ENCODE measurements at regions not wholly inside any gene's neighbourhood (a gene's known extent, or its start where the extent isn't known, plus 50 kb on each side); places are given as distances from the start of the nearest gene placed in this dataset.
A peak's percentile ranks its signal among the peaks of the same experiment; 100 is the strongest.

GRCh38 chr4:173591760-173592159 lies 61.7 kb upstream of the HAND2 start:
- H3K4me2 ChIP-seq (ENCODE audit: insufficient read depth, low read length): no peak overlapping the region
- intact Hi-C loops (cut with micrococcal nuclease) (no loop called here), in situ Hi-C loops (cut with MboI) (no loop called here)
- H3K4me1 ChIP-seq (replicated peaks in 1 of 2; ENCODE audit: control insufficient read depth in 2 of 2, insufficient read depth in 2 of 2, low read length in 2 of 2): peaks cover 0 to under 1% of the 10 kb centered on the region in 2 experiments; a peak in 2 of 5 replicates
- BruUV-seq (replicated peaks): no TSS peak
- FAIRE-seq: no peak
- H3K9ac ChIP-seq (ENCODE audit: insufficient read depth in 1 of 2, low read depth in 2 of 2, low read length in 2 of 2): no peak overlapping the region
- ChIA-PET CTCF (ENCODE audit: low intra/inter-chr PET ratio) (no interaction called here), POLR2A (no interaction called here)
- no peak overlapping the region for H3K4me3 ChIP-seq
- H3K9me3 ChIP-seq (replicated peaks; ENCODE audit: control insufficient read depth, insufficient read depth, low read depth, low read length): no peaks in the 10 kb centered on the region; the same call in 1 of the 2 replicates
- no peaks in the 10 kb centered on the region for H3K27me3 ChIP-seq (ENCODE audit: control insufficient read depth in 2 of 2, insufficient read depth in 2 of 2, low read length in 2 of 2)
- no peaks in the 10 kb centered on the region for H3K36me3 ChIP-seq (ENCODE audit: control insufficient read depth, insufficient read depth, low read length)
- H3K27ac ChIP-seq (ENCODE audit: extremely low read depth, low read depth, low read length): no peak overlapping the region
- peak; percentile 70 for ATAC-seq
- DNase-seq (ENCODE audit: extremely low read depth in 1 of 4, low spot score in 3 of 4): no peak
- H3K9me1 ChIP-seq (ENCODE audit: control insufficient read depth, insufficient read depth, low read length): no peaks in the 10 kb centered on the region
- WGBS (ENCODE audit: insufficient coverage, low coverage, missing lambda C conversion rate): 42% methylated on average over 3 of the region's 3 CpGs
- TF ChIP-seq ELF4 (CRISPR knock-in tag; IDR thresholded peaks at IDR 0.05): no peak
- peak; percentile 28 to 50 (median 31); a peak in 3 of 6 replicates for TF ChIP-seq CTCF (IDR thresholded peaks at IDR 0.05 in 2 of 3, conservative IDR thresholded peaks at IDR 0.05 in 1 of 3; ENCODE audit: insufficient read depth in 2 of 3, low read depth in 1 of 3, low read length in 3 of 3)
- no peaks in the 10 kb centered on the region for H3K79me2 ChIP-seq (ENCODE audit: control insufficient read depth, insufficient read depth, low read length)
- no peaks in the 10 kb centered on the region for H4K20me1 ChIP-seq (replicated peaks; ENCODE audit: control insufficient read depth, insufficient read depth, low read length)
- H2AFZ ChIP-seq (ENCODE audit: low read depth, low read length): peak overlapping the region; percentile 28; the same call in 1 of the 2 replicates

- TF ChIP-seq PTTG1 (tag; IDR thresholded peaks at IDR 0.05; ENCODE audit: low read depth): no peak
- TF ChIP-seq ZNF280A (IDR thresholded peaks at IDR 0.05; ENCODE audit: low read depth, partially characterized antibody): no peak
- no peak for TF ChIP-seq ILF3 (IDR thresholded peaks at IDR 0.05; ENCODE audit: borderline replicate concordance)
- TF ChIP-seq ZNF76 (CRISPR knock-in tag; IDR thresholded peaks at IDR 0.05; ENCODE audit: borderline replicate concordance): no peak
- TF ChIP-seq ZSCAN32 (CRISPR knock-in tag; IDR thresholded peaks at IDR 0.05): no peak
- no peak for TF ChIP-seq MAZ (CRISPR knock-in tag; conservative IDR thresholded peaks at IDR 0.05 in 1 of 2, IDR thresholded peaks at IDR 0.05 in 1 of 2)
- TF ChIP-seq PRMT5 (CRISPR knock-in tag; IDR thresholded peaks at IDR 0.05): no peak
- BruUV-seq (replicated peaks): no TSS peak
- DNase-seq (ENCODE audit: extremely low read depth in 1 of 4, low spot score in 3 of 4) (no peak), ATAC-seq (no peak), FAIRE-seq (no peak)
- no peak overlapping the region for H3K9ac ChIP-seq (ENCODE audit: insufficient read depth in 1 of 2, low read depth in 2 of 2, low read length in 2 of 2)
- H2AFZ ChIP-seq (ENCODE audit: low read depth, low read length): 0 out of 2 replicates have a peak overlapping the region, but pooled peaks have one; percentile 4
- no peaks in the 10 kb centered on the region for H3K9me1 ChIP-seq (ENCODE audit: control insufficient read depth, insufficient read depth, low read length)
- CTCF ChIA-PET (ENCODE audit: low intra/inter-chr PET ratio): no interaction called here
- intact Hi-C loops (cut with micrococcal nuclease): no loop called here
- no peaks in the 10 kb centered on the region; the same call in 1 of the 2 replicates for H3K9me3 ChIP-seq (replicated peaks; ENCODE audit: control insufficient read depth, insufficient read depth, low read depth, low read length)
- no peaks in the 10 kb centered on the region for H4K20me1 ChIP-seq (replicated peaks; ENCODE audit: control insufficient read depth, insufficient read depth, low read length)
- H3K27ac ChIP-seq (ENCODE audit: extremely low read depth, low read depth, low read length): no peak overlapping the region
- no peaks in the 10 kb centered on the region for H3K36me3 ChIP-seq (ENCODE audit: control insufficient read depth, insufficient read depth, low read length)
- H3K4me3 ChIP-seq: no peak overlapping the region
- POLR2A ChIA-PET: no interaction called here
- WGBS (ENCODE audit: insufficient coverage, low coverage, missing lambda C conversion rate): 41% methylated on average over 4 of the region's 4 CpGs
- in situ Hi-C loops (cut with MboI): no loop called here
- H3K79me2 ChIP-seq (ENCODE audit: control insufficient read depth, insufficient read depth, low read length): no peaks in the 10 kb centered on the region
- H3K4me2 ChIP-seq (ENCODE audit: insufficient read depth, low read length): no peak overlapping the region
- no peaks in the 10 kb centered on the region for H3K27me3 ChIP-seq (ENCODE audit: control insufficient read depth in 2 of 2, insufficient read depth in 2 of 2, low read length in 2 of 2)
- peaks cover 0 to 10% of the 10 kb centered on the region in 2 experiments; a peak in 2 of 5 replicates for H3K4me1 ChIP-seq (replicated peaks in 1 of 2; ENCODE audit: control insufficient read depth in 2 of 2, insufficient read depth in 2 of 2, low read length in 2 of 2)
Measured at GRCh38 chr4:173590697-173591096, 60.7 kb upstream of the HAND2 start.

All from K562 (cell line).